Parathyroid adenoma (tissue), 2 donors: ENCODE measurements at regions not wholly inside any gene's neighbourhood (a gene's known extent, or its start where the extent isn't known, plus 50 kb on each side); places are given as distances from the start of the nearest gene placed in this dataset.

Experiments
- H2AFZ ChIP-seq: fragments of 300-600 bp; sonication (generic); one replicate; pipeline ENCODE4 v1.7.0; 2017; ENCODE audit warnings: antibody characterized with exemption, mild to moderate bottlenecking
- H3K27ac ChIP-seq: fragments of 300-600 bp; sonication (generic); one replicate; pipeline ENCODE4 v1.7.0; 2017
- H3K27me3 ChIP-seq: fragments of 300-600 bp; sonication (generic); one replicate; pipeline ENCODE4 v1.7.0; 2017; ENCODE audit warnings: low read length; ENCODE audit not compliant: control insufficient read depth, insufficient read depth
- H3K36me3 ChIP-seq: fragments of 300-600 bp; sonication (generic); one replicate; pipeline ENCODE4 v1.7.0; 2017; ENCODE audit warnings: low read length; ENCODE audit not compliant: control insufficient read depth, insufficient read depth
- H3K4me1 ChIP-seq: fragments of 300-600 bp; sonication (generic); one replicate; pipeline ENCODE4 v1.7.0; 2017; ENCODE audit warnings: control low read depth
- H3K4me2 ChIP-seq: fragments of 300-600 bp; sonication (generic); one replicate; pipeline ENCODE4 v1.7.0; 2017; ENCODE audit warnings: low read length
- H3K4me3 ChIP-seq: fragments of 300-600 bp; sonication (generic); one replicate; pipeline ENCODE4 v1.7.0; 2017; ENCODE audit warnings: low read depth, low read length
- H3K79me2 ChIP-seq: fragments of 300-600 bp; sonication (generic); one replicate; pipeline ENCODE4 v1.7.0; 2017; ENCODE audit warnings: control low read depth
- H3K9ac ChIP-seq: fragments of 300-600 bp; sonication (generic); one replicate; pipeline ENCODE4 v1.7.0; 2017; ENCODE audit warnings: mild to moderate bottlenecking
- H3K9me3 ChIP-seq: fragments of 300-600 bp; sonication (generic); one replicate; pipeline ENCODE4 v1.7.0; 2017; ENCODE audit warnings: low read length; ENCODE audit not compliant: control insufficient read depth
- TF ChIP-seq, protein P1 (sequence below): fragments of 300-600 bp; sonication (generic); IDR thresholded peaks from one replicate; pipeline ENCODE4 v1.7.0; 2017; ENCODE audit warnings: antibody characterized with exemption, mild to moderate bottlenecking
- donor health status: primary hyperparathyroidism.

DNA sequence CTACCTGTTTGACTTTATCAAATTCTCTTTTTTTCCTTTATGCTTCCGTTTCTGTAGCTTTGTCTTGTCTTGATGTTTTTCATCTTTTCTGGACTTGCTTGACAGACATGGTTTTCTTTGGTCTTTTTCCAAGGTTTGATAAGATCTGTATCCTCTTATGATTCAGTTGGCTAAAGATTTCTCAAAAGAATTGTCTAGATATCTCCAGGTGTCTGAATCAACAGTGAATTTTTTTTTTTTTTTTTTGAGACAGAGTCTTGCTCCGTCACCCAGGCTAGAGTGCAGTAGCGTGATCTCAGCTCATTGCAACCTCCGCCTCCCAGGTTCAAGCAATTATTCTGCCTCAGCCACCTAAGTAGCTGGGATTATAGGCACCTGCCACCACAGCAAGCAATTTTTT lies 357.8 kb upstream of the USP9Y start:
- H3K27ac ChIP-seq = no peak overlapping the region
- no peak overlapping the region for H3K4me3 ChIP-seq
- no peaks in the 10 kb centered on the region for H3K9me3 ChIP-seq
- no peak overlapping the region for H3K9ac ChIP-seq
- no peak overlapping the region for H2AFZ ChIP-seq
- no peak overlapping the region for H3K4me2 ChIP-seq
- H3K27me3 ChIP-seq = no peaks in the 10 kb centered on the region
- TF ChIP-seq, protein P1, sequence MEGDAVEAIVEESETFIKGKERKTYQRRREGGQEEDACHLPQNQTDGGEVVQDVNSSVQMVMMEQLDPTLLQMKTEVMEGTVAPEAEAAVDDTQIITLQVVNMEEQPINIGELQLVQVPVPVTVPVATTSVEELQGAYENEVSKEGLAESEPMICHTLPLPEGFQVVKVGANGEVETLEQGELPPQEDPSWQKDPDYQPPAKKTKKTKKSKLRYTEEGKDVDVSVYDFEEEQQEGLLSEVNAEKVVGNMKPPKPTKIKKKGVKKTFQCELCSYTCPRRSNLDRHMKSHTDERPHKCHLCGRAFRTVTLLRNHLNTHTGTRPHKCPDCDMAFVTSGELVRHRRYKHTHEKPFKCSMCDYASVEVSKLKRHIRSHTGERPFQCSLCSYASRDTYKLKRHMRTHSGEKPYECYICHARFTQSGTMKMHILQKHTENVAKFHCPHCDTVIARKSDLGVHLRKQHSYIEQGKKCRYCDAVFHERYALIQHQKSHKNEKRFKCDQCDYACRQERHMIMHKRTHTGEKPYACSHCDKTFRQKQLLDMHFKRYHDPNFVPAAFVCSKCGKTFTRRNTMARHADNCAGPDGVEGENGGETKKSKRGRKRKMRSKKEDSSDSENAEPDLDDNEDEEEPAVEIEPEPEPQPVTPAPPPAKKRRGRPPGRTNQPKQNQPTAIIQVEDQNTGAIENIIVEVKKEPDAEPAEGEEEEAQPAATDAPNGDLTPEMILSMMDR = no peak
- H3K36me3 ChIP-seq = no peaks in the 10 kb centered on the region
- H3K79me2 ChIP-seq = no peaks in the 10 kb centered on the region
- no peaks in the 10 kb centered on the region for H3K4me1 ChIP-seq

DNA sequence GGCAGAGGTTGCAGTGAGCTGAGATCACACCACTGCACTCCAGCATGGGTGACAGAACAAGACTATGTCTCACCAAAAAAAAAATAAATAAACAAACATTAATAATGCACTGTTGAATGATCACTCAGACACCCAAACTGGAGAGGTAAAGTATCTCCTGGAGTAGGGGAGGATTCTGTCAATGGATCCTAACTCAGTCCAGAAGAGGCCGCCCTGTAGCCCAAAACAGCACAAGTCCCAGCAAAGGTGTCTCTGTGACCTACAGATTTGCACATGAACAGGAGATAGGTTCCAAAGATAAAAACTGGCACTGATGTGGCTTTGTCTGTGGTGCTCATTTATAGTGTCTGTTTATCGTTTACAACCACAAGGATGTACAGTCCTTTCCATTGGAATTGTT lies 352.9 kb upstream of the USP9Y start:
- TF ChIP-seq, protein P1 = no peak
- Histone ChIP-seq H2AFZ (no peak overlapping the region), H3K4me3 (no peak overlapping the region), H3K9ac (no peak overlapping the region), H3K27me3 (no peaks in the 10 kb centered on the region), H3K4me1 (no peaks in the 10 kb centered on the region), H3K27ac (no peak overlapping the region), H3K9me3 (no peaks in the 10 kb centered on the region), H3K36me3 (no peaks in the 10 kb centered on the region), H3K79me2 (no peaks in the 10 kb centered on the region), H3K4me2 (no peak overlapping the region)

DNA sequence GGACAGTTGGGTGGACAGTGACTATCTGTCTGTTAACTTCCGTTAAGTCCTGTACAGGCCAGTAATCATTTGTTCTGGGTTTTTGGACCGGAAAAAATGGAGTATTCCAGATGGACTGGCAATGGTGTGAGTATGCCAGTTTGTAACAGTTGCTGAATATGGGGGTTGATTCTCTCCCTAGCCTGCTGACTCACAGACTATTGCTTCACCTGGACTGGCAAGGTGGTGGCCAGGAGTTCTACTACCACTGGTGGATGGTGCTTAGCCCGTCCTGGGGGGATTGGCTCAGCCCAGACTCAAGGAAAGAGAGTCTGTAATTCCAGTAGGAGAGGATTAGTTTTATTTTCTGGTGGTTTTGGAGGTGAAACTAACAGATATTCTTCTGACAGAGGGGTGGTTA lies 343.8 kb upstream of the USP9Y start:
- no peak overlapping the region for H3K9ac ChIP-seq
- no peaks in the 10 kb centered on the region for H3K9me3 ChIP-seq
- no peaks in the 10 kb centered on the region for H3K27me3 ChIP-seq
- no peaks in the 10 kb centered on the region for H3K79me2 ChIP-seq
- no peaks in the 10 kb centered on the region for H3K4me1 ChIP-seq
- H2AFZ ChIP-seq = no peak overlapping the region
- no peaks in the 10 kb centered on the region for H3K36me3 ChIP-seq
- H3K4me2 ChIP-seq = no peak overlapping the region
- TF ChIP-seq, protein P1 = no peak
- no peak overlapping the region for H3K27ac ChIP-seq
- H3K4me3 ChIP-seq = no peak overlapping the region

DNA sequence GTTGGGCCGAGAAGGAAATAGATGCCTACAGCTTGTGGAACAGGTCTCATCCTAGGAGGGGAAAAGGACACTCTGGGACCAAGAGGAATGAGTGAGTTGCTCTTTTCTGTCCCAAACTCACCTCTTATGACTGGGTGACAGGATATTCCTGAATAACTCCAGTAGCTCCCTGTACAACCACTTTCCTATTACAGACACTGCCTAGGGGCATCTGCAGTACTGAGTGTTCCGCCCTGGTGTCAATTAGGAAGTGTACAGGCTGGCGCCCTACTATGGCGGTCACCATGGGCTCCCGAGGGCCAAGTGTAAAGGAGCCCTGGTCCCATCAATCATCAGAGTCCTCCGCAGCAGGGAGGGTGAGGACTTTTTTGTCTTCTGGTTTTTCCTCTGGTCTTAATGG lies 343.4 kb upstream of the USP9Y start:
- no peaks in the 10 kb centered on the region for H3K9me3 ChIP-seq
- H3K4me1 ChIP-seq = no peaks in the 10 kb centered on the region
- TF ChIP-seq, protein P1 = no peak

DNA sequence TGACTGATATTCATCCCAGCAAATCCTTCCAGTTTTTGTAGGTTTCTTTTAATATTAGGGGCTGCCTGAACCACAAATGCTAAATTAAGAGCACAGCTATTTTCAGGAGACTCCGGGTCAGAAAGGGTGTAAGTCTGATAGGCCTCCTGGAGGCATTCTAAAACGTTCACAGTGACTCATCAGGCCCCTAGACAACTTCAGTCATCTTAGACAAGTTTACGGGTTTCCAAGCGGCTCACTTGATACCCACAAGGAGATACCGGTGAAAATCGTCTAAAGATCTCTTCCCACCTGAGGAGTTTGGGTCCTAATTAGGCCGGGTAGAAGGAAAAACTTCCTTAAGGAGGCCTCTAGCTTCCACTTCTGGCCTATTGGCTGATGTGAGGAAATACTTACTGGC lies 342.7 kb upstream of the USP9Y start:
- no peak overlapping the region for H2AFZ ChIP-seq
- no peak overlapping the region for H3K27ac ChIP-seq
- no peak overlapping the region for H3K4me2 ChIP-seq
- no peaks in the 10 kb centered on the region for H3K9me3 ChIP-seq
- no peaks in the 10 kb centered on the region for H3K79me2 ChIP-seq
- no peak overlapping the region for H3K9ac ChIP-seq
- no peaks in the 10 kb centered on the region for H3K4me1 ChIP-seq
- H3K4me3 ChIP-seq = no peak overlapping the region
- no peaks in the 10 kb centered on the region for H3K27me3 ChIP-seq
- no peaks in the 10 kb centered on the region for H3K36me3 ChIP-seq
- TF ChIP-seq, protein P1 = no peak

More for the DNA sequence above, 343.4 kb upstream of the USP9Y start:
- no peak overlapping the region for H3K4me3 ChIP-seq
- H3K27ac ChIP-seq = no peak overlapping the region
- no peaks in the 10 kb centered on the region for H3K79me2 ChIP-seq
- no peaks in the 10 kb centered on the region for H3K27me3 ChIP-seq
- no peak overlapping the region for H3K9ac ChIP-seq
- no peak overlapping the region for H3K4me2 ChIP-seq
- H2AFZ ChIP-seq = no peak overlapping the region
- H3K36me3 ChIP-seq = no peaks in the 10 kb centered on the region
